HCT116 (cell line): ENCODE measurements at regions not wholly inside any gene's neighbourhood (a gene's known extent, or its start where the extent isn't known, plus 50 kb on each side); places are given as distances from the start of the nearest gene placed in this dataset.

Source experiments
- CTCF ChIP-seq, 3 experiments: fragments of 200-600 bp in 1 of 3; sonication (generic) in 1 of 3; IDR thresholded peaks in 2 of 3; conservative IDR thresholded peaks in 1 of 3; 2 replicates each; pipeline ENCODE4 v1.5.1; 2012 to 2017; ENCODE audit warnings: low read depth in 2 of 3, low read length in 2 of 3, antibody characterized with exemption in 1 of 3, borderline replicate concordance in 1 of 3, control low read depth in 1 of 3, mild to moderate bottlenecking in 1 of 3, mixed read lengths in 1 of 3, mixed run types in 1 of 3, moderate library complexity in 1 of 3; ENCODE audit not compliant: insufficient read depth in 1 of 3
- TCF7L2 ChIP-seq: IDR thresholded peaks from 2 replicates; pipeline ENCODE4 v1.7.0; 2011; ENCODE audit warnings: borderline replicate concordance, inconsistent platforms; ENCODE audit not compliant: insufficient read depth, insufficient read length; ENCODE audit errors: extremely low read depth

GRCh38 chr3:7877312-7877711, 624.3 kb upstream of the LMCD1 start:
- TF ChIP-seq CTCF (IDR thresholded peaks at IDR 0.05 in 2 of 3, conservative IDR thresholded peaks at IDR 0.05 in 1 of 3; ENCODE audit: borderline replicate concordance in 1 of 3, insufficient read depth in 1 of 3, low read depth in 2 of 3, low read length in 2 of 3): no peak
- no peak for TF ChIP-seq TCF7L2
